MCF 10A (cell line): ENCODE measurements at regions not wholly inside any gene's neighbourhood (a gene's known extent, or its start where the extent isn't known, plus 50 kb on each side); places are given as distances from the start of the nearest gene placed in this dataset.

Experiments
- BruUV-seq: library from RNA; stranded (reverse); fragments of 400-500 nt; replicated peaks from 2 replicates; lab custom pipeline; 2021; lab: Mats Ljungman, UMichigan
- CTCF ChIA-PET: fragments of 300-600 bp; sonication (Branson Sonifier 250); formaldehyde crosslinking; extraction: SDS; loops from one replicate; lab custom pipeline; 2021; ENCODE audit warnings: antibody characterized with exemption, inconsistent platforms; lab: Yijun Ruan, JAX
- POLR2A ChIA-PET: fragments of 300-600, 350-650 bp; sonication (Branson Sonifier 250); formaldehyde crosslinking; extraction: SDS; loops from one replicate; lab custom pipeline; 2020; ENCODE audit warnings: antibody characterized with exemption, inconsistent platforms; lab: Yijun Ruan, JAX
- DNase-seq: peaks from one replicate; pipeline ENCODE4 v3.0.0-alpha.2; 2018; ENCODE audit not compliant: unreplicated experiment
- H3K27ac Mint-ChIP-seq: one replicate; pipeline ENCODE4 v1.8.0; 2022; ENCODE audit warnings: mild to moderate bottlenecking, low read depth, mixed read lengths; ENCODE audit not compliant: unreplicated experiment
- H3K27me3 Mint-ChIP-seq: one replicate; pipeline ENCODE4 v1.8.0; 2022; ENCODE audit warnings: mixed read lengths; ENCODE audit not compliant: insufficient read depth, unreplicated experiment
- H3K36me3 Mint-ChIP-seq: one replicate; pipeline ENCODE4 v1.8.0; 2022; ENCODE audit warnings: mild to moderate bottlenecking, moderate library complexity, mixed read lengths; ENCODE audit not compliant: insufficient read depth, unreplicated experiment
- H3K4me1 Mint-ChIP-seq: one replicate; pipeline ENCODE4 v1.8.0; 2022; ENCODE audit warnings: mixed read lengths; ENCODE audit not compliant: insufficient read depth, unreplicated experiment
- H3K4me3 Mint-ChIP-seq: one replicate; pipeline ENCODE4 v1.8.0; 2022; ENCODE audit warnings: mild to moderate bottlenecking, moderate library complexity, mixed read lengths; ENCODE audit not compliant: unreplicated experiment
- H3K9me3 Mint-ChIP-seq: one replicate; pipeline ENCODE4 v1.8.0; 2022; ENCODE audit warnings: mixed read lengths; ENCODE audit not compliant: unreplicated experiment
- CTCF ChIP-seq: fragments of 200-600 bp; IDR thresholded peaks from one replicate; pipeline ENCODE4 v1.8.0; 2022; ENCODE audit warnings: antibody characterized with exemption, mild to moderate bottlenecking; ENCODE audit not compliant: unreplicated experiment
- intact Hi-C: fragments of 100-400 bp; cut with micrococcal nuclease; formaldehyde crosslinking; loops from 2 replicates; pipeline ENCODE4 v1.14.1; 2022

- Mint-ChIP-seq H3K27me3 (no peaks in the 10 kb centered on the region), H3K4me3 (no peak overlapping the region), H3K36me3 (no peaks in the 10 kb centered on the region), H3K4me1 (peaks cover 4% of the 10 kb centered on the region), H3K27ac (no peak overlapping the region), H3K9me3 (no peaks in the 10 kb centered on the region)
- no peak for TF ChIP-seq CTCF
- BruUV-seq: no TSS peak
- DNase-seq: peak; percentile 56
- ChIA-PET CTCF (interaction anchor here (0.6 to 1.7 kb wide), 8 partner anchors 20 to 1963 kb away, joined by 3 to 6 read pairs (median 4); no protein-coding TSS in a partner anchor), POLR2A (interaction anchor here (1.3 kb wide), 1 partner anchor 187 kb away, joined by 3 read pairs; the partner anchor contains the start of gene MEX3C)
- intact Hi-C loops: loop anchor here (10.0 kb wide), 1 partner anchor 280 kb away; no protein-coding TSS in a partner anchor
Observed at GRCh38 chr18:51385270-51385669, 187.8 kb upstream of the MEX3C start.

DNA sequence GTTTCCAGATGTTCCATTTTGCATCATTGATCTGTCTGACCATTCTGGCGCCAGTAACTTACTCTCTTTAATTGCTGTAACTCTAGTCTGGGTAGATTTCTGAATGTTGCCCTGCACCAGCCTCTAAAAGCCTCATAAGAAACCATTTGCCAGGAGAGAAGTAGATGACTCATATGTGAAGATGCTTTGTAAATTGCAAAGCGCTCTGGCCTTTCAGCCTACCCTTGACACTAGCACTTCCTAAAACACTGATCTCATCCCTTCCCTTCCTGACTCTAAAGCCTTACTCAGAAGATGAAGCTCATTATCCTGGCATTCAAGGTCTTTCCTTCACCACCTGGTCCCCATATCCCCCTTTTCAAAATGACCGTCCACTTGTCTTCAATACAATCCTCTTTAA, 193.2 kb upstream of the MEX3C start:
- intact Hi-C loops: no loop called here
- peaks cover 10% of the 10 kb centered on the region for H3K4me1 Mint-ChIP-seq
- POLR2A ChIA-PET: no interaction called here

DNA sequence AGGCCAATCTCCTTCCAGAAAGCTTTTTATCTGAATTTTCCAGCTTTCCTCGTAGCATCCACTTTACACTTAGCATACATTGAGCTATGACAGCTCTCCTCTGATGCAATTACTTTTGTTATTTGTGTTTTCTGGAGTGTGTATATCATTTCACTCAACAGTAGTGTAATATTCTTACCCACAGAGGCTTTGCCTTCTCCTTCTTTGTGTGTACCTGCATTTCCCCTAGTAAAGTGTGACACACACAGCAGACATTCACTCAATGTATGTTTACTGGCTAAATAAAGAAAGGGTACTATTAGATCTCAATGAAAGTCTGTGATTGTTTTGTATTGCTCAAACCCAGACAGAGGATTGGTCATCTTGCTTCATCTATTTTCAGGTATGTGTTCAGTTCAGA, 193.7 kb upstream of the MEX3C start:
- intact Hi-C loops: no loop called here
- no peaks in the 10 kb centered on the region for H3K27me3 Mint-ChIP-seq
- peaks cover 7% of the 10 kb centered on the region for H3K9me3 Mint-ChIP-seq
- BruUV-seq: no TSS peak
- H3K27ac Mint-ChIP-seq: no peak overlapping the region
- no peak overlapping the region for H3K4me3 Mint-ChIP-seq
- DNase-seq: no peak
- ChIA-PET POLR2A (no interaction called here), CTCF (interaction anchor here (1.0 kb wide), 1 partner anchor 283 kb away, joined by 3 read pairs; no protein-coding TSS in a partner anchor)
- H3K36me3 Mint-ChIP-seq: no peaks in the 10 kb centered on the region
- H3K4me1 Mint-ChIP-seq: peaks cover 10% of the 10 kb centered on the region
- TF ChIP-seq CTCF: no peak

More for the DNA sequence above, 193.2 kb upstream of the MEX3C start:
- Mint-ChIP-seq H3K4me3 (no peak overlapping the region), H3K9me3 (peaks cover 7% of the 10 kb centered on the region), H3K27ac (no peak overlapping the region), H3K36me3 (no peaks in the 10 kb centered on the region), H3K27me3 (no peaks in the 10 kb centered on the region)
- DNase-seq: peak; percentile 30
- BruUV-seq: no TSS peak
- CTCF ChIA-PET: no interaction called here
- no peak for TF ChIP-seq CTCF

DNA sequence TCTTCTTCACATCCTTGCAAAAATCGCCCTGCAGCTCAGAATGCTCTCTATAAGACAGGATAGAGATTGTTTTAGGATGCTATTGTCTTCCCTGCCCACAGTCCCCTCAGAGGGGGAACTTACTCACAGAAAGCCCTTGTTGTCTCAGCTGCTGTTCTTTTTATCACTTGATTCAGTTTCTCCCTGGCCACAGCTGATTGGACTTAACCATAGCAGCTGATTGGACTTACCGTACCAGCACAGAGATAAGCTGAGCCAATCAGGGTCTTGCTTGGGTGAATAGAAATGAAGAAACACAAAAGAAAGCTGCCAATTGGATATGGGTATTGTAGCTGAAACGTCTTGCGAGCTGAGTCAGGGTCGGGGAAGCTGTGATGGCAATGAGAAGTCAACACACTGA, 194.2 kb upstream of the MEX3C start:
- no peaks in the 10 kb centered on the region for H3K36me3 Mint-ChIP-seq
- ChIA-PET CTCF (interaction anchor here (1.0 kb wide), 1 partner anchor 284 kb away, joined by 3 read pairs; no protein-coding TSS in a partner anchor), POLR2A (no interaction called here)
- no TSS peak for BruUV-seq
- DNase-seq: no peak
- no peak overlapping the region for H3K4me3 Mint-ChIP-seq
- H3K9me3 Mint-ChIP-seq: peaks cover 7% of the 10 kb centered on the region
- H3K27ac Mint-ChIP-seq: no peak overlapping the region
- intact Hi-C loops: no loop called here
- TF ChIP-seq CTCF: no peak
- H3K4me1 Mint-ChIP-seq: peaks cover 10% of the 10 kb centered on the region
- H3K27me3 Mint-ChIP-seq: no peaks in the 10 kb centered on the region
